ENCODE measurements at regions not wholly inside any gene's neighbourhood (a gene's known extent, or its start where the extent isn't known, plus 50 kb on each side); places are given as distances from the start of the nearest gene placed in this dataset.
A peak's percentile ranks its signal among the peaks of the same experiment; 100 is the strongest.
"Not testable (repeated sequence)": the region's sequence is repeated elsewhere in the genome, so short reads cannot be mapped to it uniquely, and the experiment has no call there.

- ATAC-seq (no peak), DNase-seq (no peak)
Observed at GRCh38 chr9:110124439-110124838, 83.5 kb downstream of the C9orf152 start.

- ATAC-seq (no peak), DNase-seq (no peak)
Observed at GRCh38 chr9:110125207-110125751, 82.7 kb downstream of the C9orf152 start.

GRCh38 chr9:110125763-110126351 is 82.1 kb downstream of the C9orf152 start:
- ATAC-seq, result peak; percentile 29
- no peak for DNase-seq

GRCh38 chr9:110126499-110126941 is 81.4 kb downstream of the C9orf152 start:
- DNase-seq (no peak), ATAC-seq (no peak)

- no peak for ATAC-seq
- DNase-seq, result no peak
Observed at GRCh38 chr9:110126986-110127864, 80.7 kb downstream of the C9orf152 start.

- ATAC-seq (no peak), DNase-seq (no peak)
Observed at GRCh38 chr9:110128664-110129329, 79.2 kb downstream of the C9orf152 start.

- no peak for DNase-seq
Observed at GRCh38 chr9:110129425-110129824, 78.5 kb downstream of the C9orf152 start.

GRCh38 chr9:110130211-110130610 is 77.7 kb downstream of the C9orf152 start:
- DNase-seq, result no peak
- ATAC-seq, result no peak

More at GRCh38 chr9:110129425-110129824, 78.5 kb downstream of the C9orf152 start:
- no peak for ATAC-seq

GRCh38 chr9:110130791-110131416 is 77.1 kb downstream of the C9orf152 start:
- no peak for DNase-seq
- no peak for ATAC-seq

- ATAC-seq, result no peak
- no peak for DNase-seq
Observed at GRCh38 chr9:110131499-110131898, 76.5 kb downstream of the C9orf152 start.

- ATAC-seq, DNase-seq: not testable (repeated sequence)
Observed at GRCh38 chr9:110132531-110132930, 75.4 kb downstream of the C9orf152 start.

GRCh38 chr9:110133059-110133458 is 74.9 kb downstream of the C9orf152 start:
- no peak for ATAC-seq

GRCh38 chr9:110133608-110134210 is 74.2 kb downstream of the C9orf152 start:
- no peak for DNase-seq
- ATAC-seq, result no peak

More at GRCh38 chr9:110133059-110133458, 74.9 kb downstream of the C9orf152 start:
- DNase-seq, result no peak

GRCh38 chr9:110135846-110136245 is 72.1 kb downstream of the C9orf152 start:
- DNase-seq (no peak), ATAC-seq (no peak)

- DNase-seq (no peak), ATAC-seq (no peak)
Observed at GRCh38 chr9:110136802-110137201, 71.2 kb downstream of the C9orf152 start.

GRCh38 chr9:110140276-110140675 is 67.7 kb downstream of the C9orf152 start:
- DNase-seq (no peak), ATAC-seq (no peak)

GRCh38 chr9:110141227-110141793 is 66.6 kb downstream of the C9orf152 start:
- DNase-seq, result no peak
- ATAC-seq, result no peak

- ATAC-seq, result no peak
- no peak for DNase-seq
Observed at GRCh38 chr9:110142253-110142652, 65.7 kb downstream of the C9orf152 start.

- peak; percentile 12 for ATAC-seq
- no peak for DNase-seq
Observed at GRCh38 chr9:110142868-110143481, 65.0 kb downstream of the C9orf152 start.

- no peak for ATAC-seq
- no peak for DNase-seq
Observed at GRCh38 chr9:110143485-110143884, 64.5 kb downstream of the C9orf152 start.
